ENCODE measurements at regions not wholly inside any gene's neighbourhood (a gene's known extent, or its start where the extent isn't known, plus 50 kb on each side); places are given as distances from the start of the nearest gene placed in this dataset.

DNA sequence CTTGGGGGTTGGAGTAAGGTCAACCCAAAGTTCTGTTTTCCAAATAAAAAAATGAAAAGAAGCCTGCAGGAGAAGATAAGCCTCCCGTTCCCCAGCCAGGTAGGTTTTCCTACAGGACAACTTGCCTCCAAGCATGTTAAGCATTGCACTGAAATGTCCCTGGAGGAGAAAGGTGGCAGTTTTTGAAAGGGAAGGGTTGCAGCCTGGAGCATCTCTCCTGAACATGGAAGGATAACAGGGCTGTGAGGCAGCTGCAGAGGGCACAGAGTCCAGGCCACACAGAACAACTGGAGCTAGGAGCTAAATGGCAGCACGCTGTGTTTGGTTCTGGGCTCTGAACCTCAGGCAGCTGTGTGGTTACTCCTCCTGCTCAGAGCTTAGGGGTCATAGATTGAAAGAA, 452.9 kb downstream of the TCERG1L start:
- TF ChIP-seq CTCF (IDR thresholded peaks at IDR 0.05) (no peak), POLR2A (IDR thresholded peaks at IDR 0.05) (no peak)
